ENCODE measurements at regions not wholly inside any gene's neighbourhood (a gene's known extent, or its start where the extent isn't known, plus 50 kb on each side); places are given as distances from the start of the nearest gene placed in this dataset.
"Not testable (repeated sequence)": the region's sequence is repeated elsewhere in the genome, so short reads cannot be mapped to it uniquely, and the experiment has no call there.

DNA sequence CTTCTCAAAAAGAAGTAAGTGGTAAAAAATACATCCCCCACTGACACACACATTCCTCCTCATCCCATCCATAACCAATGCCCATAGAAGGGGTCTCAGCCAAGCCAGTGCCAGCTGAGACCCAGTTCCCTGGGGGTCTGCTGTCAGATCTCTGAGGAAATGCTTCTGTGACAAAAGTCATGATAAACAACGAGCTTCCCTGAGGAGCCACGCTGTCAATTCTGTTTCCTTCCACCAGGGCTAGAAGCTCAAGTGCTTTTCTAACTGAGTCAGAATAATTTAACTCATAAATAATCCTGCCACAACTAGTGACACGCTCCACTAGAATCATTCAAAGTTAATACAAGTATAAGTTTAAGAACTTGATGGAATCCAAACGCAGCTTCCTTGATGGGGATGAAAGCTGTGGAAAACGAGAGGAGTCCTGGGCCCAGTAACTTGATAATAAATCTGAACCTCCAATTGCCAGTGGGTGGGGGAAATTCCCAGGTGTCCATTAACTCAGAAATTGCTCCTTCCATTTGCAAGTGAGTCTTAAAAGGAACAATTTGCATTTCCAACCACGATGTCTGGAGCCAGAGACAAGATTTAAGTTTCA, 348.7 kb upstream of the LMCD1 start:
- DNase-seq = no peak

DNA sequence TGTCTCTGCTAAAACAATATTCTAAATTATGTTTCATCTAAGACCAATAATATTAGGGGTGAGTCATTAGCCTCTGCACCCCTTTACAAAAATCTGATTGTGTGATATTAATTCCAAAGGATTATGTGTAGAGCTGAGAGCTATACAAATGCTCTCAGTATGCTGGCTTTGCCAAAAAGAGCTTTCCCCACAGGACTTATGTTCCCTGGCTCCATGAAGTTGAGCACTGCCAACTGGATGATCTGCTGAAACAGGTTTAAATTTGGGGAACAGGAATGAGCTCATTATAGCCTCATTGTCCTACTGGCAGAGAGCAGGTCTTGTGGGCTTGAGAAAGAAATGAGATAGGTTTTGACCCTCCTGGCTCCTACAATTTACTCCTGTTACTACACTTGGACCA, 347.8 kb upstream of the LMCD1 start:
- DNase-seq = no peak

DNA sequence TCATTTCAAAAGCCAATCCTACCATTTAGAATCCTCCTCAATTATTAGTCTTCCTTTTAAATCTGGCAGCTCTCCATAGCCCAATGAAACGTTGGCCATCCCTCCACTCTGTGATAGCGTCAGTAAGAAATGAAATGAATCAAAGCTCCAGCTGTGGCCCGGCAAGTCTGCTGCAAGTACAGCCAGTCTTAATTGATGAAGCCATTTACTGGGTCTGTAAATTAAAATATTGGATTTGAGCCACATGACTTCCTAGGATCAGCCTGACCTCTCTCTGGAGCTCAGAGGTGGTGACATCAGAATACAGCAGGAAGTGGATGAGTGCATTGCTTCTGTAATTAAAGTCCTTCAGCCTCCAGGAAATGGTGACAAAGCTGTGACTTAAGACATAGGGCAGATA, 347.0 kb upstream of the LMCD1 start:
- DNase-seq = no peak

DNA sequence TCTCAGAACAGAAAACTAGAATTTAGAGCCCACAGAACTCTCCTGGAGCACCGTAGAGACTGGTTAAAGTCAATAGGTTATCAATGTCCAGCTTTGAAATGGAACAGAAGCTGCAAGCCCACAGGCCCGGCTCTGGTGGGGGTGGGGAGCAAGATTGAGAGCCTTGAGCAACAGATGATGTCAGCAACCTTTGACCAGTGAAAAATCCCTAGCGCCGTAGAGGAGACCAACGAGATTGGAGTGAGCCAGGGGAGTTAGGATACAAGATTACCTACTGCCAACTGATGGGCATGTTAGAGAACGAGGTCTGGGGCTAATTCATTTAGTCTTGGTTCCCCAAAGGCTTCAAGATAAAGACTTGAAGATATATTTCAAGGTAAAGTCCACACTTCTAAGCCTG, 345.5 kb upstream of the LMCD1 start:
- DNase-seq = no peak

DNA sequence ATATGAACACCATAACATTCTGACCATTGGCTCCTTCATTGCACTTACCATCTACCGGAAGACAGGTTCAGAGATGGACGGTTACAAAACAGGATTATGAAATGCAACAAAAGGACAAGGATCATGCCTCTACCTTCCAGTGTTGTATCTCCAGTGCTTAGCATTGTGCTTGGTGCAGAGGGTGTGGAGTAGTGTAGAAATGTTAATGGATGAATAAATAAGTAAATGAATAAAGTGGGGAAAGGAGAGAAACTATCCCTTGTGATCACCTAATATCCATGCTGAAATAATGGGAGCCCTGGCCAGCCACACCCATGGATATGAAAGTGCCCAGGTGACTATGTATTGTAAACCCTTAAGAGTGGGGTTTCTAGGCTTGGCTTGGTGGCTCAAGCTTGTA, 344.8 kb upstream of the LMCD1 start:
- DNase-seq = no peak

DNA sequence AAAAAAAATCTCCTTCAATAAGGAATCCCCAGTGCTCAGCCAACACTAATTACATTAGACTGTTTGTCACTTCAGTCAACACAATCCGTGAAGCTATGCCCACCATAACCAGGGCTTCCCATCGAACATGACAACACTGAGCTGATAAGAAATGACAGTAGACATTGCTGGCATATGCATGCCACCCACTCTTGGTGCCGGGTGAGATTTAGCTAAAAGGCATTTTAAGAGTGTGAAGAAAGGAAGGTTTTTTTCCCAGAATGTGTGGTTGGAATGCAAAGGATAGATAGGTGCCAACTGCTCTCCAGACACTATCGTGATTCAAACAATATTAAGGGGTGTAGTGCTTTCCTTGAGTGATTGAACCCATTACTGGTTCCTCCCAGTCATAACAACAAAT, 344.0 kb upstream of the LMCD1 start:
- no peak for DNase-seq

DNA sequence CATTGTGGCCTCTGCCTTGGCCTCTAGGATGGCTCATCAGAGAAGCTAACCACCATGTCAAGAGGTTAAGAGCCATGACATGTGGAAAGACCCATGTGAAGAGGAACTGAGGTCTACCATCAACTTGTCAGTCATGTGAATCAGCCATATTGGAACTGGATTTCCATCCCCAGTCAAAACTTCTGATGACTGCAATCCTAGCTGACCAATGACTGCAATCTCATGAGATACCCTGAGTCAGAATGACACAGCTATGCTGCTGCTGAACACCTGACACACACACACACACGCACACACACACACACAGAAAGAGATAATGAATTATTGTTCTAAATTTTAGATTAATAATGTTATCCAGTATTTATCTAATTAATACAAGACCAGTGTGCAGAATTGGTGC, 337.5 kb upstream of the LMCD1 start:
- no peak for DNase-seq

DNA sequence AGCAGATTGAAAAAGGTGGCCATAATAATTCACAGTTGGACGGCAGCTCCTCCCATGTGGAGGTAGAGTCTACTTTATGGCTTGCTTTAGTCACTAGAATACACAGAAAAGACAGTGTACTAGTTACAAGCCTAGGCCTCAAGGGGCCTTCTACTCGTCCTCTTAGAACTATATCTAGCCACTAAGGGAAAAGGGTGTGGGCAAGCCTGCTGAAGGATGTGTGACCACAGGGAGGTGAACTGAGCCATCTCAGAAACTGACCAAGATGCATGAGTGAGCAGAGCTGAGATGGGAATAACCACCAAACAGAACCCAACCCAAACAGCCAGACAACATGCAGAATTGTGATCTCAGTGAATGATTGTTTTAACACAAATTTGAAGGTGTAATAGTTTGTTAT, 335.6 kb upstream of the LMCD1 start:
- no peak for DNase-seq

DNA sequence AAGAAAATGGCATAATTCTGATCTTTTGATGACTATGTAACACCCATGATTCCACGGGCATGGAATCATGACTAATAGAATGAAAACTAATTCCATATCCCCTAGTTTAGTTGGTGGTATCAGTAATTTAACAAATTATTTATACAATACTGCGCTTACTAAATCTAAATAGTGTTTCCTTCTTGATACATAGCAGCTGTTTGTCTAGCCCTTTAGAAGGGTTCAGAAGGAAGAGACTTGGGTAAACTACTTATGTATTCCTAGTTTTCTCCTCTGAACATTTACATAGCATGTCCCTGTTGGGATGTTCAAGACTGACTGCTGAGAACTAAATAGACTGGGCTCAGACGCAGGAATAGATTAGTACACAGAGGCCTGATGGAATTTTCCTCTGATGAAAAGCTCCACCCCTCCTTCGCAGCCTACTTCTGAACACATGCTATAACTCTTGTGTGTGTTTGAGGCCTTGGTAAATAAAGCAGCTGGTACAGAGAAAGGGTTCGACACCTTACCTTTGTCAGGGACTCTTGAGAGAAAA, 330.6 kb upstream of the LMCD1 start:
- no peak for DNase-seq

DNA sequence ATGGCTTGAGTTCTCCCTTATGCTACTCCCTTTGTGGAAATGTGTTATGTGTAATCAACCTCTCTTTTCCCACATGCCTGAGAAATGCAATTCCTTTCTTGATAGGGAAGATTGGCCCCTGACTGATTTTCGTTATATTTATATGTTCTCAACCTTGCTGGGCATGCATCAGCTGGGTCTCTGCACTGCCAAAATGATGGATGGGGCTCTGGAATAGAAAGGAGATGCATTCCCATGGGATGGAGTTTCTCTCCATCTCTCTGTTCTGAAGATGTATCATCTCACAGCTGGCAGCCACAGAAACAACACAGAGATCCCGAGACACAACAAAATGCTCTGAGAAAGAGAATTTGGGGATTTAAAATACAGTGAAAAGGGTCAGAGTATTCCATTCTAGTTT, 327.7 kb upstream of the LMCD1 start:
- DNase-seq = no peak

DNA sequence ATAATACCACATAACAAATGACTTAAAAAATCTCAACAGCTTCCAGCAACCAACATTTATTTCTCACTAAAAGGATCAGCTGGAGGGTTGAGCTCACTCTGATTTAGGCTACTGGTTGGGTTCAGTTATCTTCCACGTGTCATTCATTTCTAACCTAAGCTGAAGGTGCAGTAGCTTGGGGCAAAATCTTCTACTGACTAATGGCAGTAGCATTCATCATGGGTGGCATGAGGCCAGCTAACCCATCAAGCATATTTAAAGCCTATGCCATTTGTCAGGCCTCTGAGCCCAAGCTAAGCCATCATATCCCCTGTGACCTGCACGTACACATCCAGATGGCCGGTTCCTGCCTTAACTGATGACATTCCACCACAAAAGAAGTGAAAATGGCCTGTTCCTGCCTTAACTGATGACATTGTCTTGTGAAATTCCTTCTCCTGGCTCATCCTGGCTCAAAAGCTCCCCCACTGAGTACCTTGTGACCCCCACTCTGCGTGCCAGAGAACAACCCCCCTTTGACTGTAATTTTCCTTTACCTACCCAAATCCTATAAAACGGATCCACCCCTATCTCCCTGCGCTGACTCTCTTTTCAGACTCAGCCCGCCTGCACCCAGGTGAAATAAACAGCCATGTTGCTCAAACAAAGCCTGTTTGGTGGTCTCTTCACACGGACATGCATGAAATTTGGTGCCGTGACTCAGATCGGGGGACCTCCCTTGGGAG, 324.7 kb upstream of the LMCD1 start:
- DNase-seq = not testable (repeated sequence)

DNA sequence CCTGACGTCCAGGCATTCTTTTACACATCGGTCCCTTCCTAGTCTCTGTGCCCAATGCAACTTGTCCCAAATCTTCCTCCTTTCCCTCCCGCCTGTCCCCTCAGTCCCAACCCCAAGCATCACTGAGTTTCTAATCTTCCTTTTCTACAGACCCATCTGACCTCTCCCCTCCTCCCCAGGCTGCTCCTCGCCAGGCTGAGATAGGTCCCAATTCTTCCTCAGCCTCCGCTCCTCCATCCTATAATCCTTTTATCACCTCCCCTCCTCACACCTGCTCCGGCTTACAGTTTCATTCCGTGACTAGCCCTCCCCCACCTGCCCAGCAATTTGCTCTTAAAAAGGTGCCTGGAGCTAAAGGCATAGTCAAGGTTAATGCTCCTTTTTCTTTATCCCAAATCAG, 323.1 kb upstream of the LMCD1 start:
- DNase-seq = not testable (repeated sequence)

DNA sequence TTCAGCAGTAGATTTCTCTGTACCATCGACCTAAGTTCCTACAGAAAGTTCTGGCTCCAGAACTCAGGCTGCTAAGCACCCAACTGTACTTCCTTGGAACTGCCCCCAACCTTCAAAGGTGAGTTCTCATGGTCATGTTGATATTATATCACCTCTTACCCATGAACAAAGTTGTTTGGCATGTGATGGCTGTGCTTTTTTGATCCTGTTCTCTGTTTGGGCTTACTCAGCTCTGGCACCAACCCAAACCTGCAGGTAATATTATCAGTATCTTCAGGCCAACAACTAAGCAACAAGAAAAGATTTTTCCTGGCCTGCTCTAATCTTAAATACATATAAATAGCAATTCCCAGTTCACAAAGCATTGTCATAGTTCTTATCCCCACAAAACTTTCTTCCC, 318.7 kb upstream of the LMCD1 start:
- no peak for DNase-seq

DNA sequence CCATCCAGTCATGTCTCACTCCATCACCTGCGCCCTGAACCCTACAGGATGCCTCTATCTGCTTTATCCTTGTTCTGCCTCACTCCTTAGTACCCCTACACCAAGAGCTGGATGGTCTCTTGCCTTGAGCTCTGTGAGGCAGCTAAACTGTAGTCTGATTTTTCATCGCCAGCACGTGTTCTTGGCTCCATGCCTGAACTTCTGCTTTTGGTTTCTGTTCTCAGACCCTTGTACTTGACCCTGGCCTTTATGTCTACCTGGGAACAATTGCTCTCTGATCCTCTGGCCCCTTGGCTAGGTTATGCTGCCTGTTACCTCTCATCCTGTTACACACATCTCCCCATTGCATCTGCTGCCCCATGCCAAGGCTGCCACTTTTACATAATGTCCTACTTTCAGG, 318.0 kb upstream of the LMCD1 start:
- DNase-seq = no peak

DNA sequence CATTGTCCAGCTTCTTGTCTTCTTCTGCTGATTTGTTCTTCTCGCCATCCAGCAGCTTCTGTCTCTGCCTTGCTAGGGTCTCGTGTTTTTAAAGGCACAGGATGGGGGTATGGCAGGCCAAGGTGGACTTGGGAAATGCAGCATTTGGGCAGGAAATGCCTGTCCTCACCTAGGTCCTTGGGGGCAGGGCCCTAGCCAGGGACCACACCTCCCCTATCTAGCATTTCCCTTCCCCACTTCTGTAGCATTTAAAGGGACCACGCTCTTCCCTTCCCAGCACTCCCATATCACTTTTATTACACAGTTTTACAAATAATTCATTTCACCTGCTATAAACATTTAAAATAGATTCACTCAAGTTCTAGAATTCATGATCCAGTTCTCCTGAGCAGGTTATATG, 315.4 kb upstream of the LMCD1 start:
- no peak for DNase-seq

DNA sequence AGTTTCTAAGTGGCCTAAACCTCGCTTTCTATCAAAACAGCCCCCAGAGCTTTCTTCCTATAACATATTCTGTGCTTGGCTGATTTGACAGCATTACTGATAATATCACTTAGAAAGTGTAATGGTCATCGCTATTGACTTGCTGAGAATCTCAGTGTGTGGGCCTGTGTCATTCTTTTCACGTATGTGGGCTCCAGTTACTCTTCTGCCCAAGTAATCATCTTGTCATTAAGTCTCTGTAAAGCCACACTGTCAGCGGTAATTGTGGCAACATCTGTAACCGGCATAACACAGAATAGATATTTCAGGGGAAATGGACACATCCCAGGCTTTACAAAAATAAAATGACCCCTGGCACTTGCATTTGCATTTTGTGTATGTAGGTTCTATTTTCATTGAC, 313.6 kb upstream of the LMCD1 start:
- DNase-seq = no peak

DNA sequence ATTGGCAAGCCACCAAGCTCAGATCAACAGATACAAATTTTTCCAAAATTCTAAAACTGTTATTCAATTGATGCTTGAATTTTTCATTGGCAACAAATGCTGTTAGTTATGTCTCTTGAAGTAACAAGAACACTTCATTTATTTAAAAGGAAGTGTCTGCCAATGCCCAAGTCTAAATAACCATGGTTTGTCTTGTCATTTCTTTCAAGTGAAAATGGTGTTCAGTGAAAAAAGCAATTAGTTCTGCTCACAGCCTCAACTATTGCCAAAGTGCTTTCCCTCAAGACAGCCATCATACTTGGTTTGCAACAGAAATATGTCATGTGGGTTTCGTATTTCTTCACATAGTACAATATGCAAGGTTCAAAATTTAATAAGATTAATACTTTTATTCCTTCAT, 312.6 kb upstream of the LMCD1 start:
- DNase-seq = no peak

DNA sequence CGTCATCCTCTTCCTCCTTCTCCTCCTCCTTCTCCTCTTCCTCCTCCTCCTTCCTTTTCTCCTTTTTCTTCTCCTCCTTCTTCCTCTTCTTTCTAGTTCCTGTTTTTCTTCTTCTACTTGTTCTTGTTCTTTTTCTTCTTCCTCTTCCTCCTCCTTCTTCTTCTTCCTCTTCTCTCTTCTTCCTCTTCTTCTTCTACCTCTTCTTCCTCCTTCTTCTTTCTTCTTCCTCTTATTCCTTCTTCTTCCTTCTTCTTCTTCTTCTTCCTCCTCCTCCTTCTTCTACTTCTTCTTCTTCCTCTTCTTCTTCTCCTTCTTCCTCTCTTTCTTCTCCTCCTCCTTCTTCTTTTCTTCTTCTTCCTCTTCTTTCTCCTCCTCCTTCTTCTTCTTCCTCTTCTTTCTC, 310.2 kb upstream of the LMCD1 start:
- no peak for DNase-seq

DNA sequence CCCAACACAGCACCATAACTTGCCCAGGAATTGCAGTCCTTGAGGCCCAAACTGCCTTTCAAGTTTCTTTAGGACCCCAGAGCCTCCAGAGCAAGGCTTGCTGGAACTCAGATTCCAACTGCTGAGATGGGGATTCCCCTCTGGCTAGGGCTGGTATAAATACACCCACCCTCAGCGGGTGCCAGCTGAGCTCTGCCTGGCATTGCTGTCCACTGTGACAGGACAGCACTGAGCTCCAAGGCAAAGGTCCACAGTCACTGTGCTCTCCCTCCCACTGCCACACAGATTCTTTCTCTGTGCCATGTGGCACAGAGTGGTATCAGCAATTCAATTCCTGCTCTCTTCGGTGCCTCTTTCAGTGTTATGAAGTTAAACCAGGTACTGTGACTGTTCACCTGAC, 304.2 kb upstream of the LMCD1 start:
- DNase-seq = no peak

DNA sequence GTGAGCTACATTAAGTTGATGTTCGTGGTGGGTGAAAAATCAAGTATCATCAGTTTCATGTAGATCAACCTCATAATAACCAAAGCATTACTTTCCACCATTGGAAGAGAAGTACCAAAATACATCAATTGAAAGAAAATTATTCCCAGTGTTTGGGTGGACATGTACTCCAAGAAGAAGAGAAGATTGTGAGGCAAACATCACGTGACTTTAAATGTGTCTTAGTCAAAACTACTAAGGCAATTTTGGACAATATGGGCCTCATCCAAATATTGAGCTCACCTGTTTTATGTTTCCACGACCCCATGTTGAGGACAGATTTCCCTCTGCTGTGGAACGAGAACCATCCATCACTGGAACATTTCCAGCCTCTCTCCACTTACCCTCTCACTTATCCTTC, 303.0 kb upstream of the LMCD1 start:
- DNase-seq = no peak

DNA sequence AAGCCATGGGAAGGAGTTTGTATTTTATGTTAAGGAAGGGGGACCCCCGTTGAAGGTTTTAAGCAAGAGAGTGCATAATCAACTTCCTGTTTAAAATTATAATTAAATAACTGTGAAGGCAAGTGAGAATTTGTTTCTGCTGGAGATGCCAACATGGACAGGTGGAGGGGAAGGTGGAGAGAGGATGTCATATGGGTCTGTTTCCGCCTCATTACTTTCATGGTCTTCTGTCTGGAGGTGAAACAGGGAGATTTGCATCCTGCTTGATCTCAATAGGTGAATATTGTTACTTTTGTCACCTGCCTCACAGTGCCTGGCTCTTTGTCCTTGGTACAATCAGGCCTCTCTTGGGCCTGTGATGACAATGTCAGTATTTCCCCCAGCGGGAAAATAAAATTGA, 300.6 kb upstream of the LMCD1 start:
- DNase-seq = no peak

DNA sequence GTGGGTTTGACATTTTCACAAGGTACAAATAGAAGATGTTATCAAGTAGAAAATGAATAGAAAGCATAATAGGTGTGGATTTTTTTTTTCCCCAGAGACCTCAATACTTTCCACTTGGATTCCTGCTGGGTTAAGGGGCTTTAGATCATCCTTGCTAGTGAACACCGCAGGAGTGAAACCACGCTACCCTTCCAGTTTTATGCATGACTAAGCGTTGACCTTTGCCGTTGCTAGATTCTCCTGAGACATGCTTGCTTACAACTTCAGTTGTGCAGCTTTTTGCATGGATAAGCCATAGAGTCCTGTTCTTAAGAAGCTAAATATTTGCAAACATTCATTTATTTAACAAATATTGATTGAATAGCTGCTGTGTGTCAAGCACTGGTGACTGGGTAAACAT, 299.7 kb upstream of the LMCD1 start:
- no peak for DNase-seq

DNA sequence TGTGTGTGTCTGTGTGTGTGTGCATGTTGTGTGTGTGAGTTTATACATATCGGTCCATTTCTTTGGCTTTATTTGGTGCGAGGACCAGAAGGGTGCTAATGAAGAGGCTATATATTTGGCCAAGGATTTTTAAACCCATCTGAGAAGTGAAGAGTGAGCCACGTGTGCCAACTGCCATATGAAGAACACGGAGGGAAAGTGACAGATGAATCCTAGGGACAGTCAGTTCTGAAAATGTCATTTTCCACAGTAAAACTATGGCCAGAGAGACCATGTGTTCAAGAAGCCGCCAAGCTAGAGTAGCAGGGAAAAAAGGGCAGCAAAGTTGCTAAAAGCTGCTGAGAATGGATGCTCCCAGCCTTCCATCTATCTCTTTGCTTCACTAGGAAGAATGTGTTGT, 297.3 kb upstream of the LMCD1 start:
- no peak for DNase-seq

DNA sequence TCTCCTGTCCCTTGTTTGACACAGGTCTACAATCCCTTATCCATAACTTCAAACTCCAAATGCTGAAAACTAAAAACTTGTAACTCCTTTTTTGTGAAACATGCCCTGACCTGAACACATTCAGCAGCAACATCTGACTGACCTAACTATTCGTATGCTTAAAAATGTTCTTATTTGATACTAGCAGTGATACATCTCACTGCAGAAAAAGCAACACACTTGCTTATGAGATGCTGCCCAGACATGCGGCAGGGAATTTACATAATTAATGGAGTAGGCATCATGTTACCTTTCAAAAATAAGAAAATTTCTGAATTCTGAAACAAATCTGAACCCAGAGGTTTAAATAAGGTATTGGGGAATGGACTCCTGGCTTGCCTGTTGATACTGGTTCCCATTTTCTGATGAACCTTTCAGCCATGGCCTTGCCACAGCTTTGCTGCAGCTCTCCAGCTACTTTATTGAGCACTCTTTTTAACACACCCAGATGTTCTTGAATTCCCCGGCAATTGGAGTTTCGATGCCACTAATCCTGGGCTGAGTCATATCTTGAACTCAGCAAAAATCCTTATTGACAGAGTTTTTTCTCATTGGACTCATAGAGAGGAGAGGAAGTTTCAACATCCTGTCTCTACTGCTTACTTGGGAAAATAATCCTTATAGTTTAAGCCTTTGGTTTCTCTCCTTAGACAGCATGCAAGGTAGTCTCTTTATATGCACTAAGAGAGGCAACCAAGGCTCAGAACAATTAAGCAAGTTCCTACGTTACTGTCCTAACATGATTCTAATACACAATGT, 296.6 kb upstream of the LMCD1 start:
- DNase-seq = no peak

All from activated CD8-positive, alpha-beta memory T cell treated with anti-CD3 and anti-CD28 coated beads, Interleukin-2, amount 50 U/mL, for 48 hours (primary cell).